KMS-11 (cell line): ENCODE measurements at regions not wholly inside any gene's neighbourhood (a gene's known extent, or its start where the extent isn't known, plus 50 kb on each side); places are given as distances from the start of the nearest gene placed in this dataset.

Experiments
- H2AFZ ChIP-seq: fragments of 200-600 bp; sonication (generic); 2 replicates; pipeline ENCODE4 v1.6.1; 2016; ENCODE audit warnings: antibody characterized with exemption, mixed run types, low read depth
- H3K27ac ChIP-seq: fragments of 200-600 bp; sonication (generic); 2 replicates; pipeline ENCODE4 v1.6.1; 2016; ENCODE audit warnings: mild to moderate bottlenecking, mixed run types
- H3K27me3 ChIP-seq: fragments of 200-600 bp; sonication (generic); 2 replicates; pipeline ENCODE4 v1.6.1; 2017; ENCODE audit warnings: mild to moderate bottlenecking, low read depth, mixed run types, moderate library complexity; ENCODE audit not compliant: insufficient read depth
- H3K36me3 ChIP-seq: fragments of 200-600 bp; sonication (generic); 2 replicates; pipeline ENCODE4 v1.6.1; 2017; ENCODE audit warnings: mild to moderate bottlenecking, mixed run types; ENCODE audit not compliant: insufficient read depth
- H3K4me1 ChIP-seq: fragments of 200-600 bp; sonication (generic); 2 replicates; pipeline ENCODE4 v1.6.1; 2016; ENCODE audit warnings: mild to moderate bottlenecking, low read depth, mixed run types; ENCODE audit not compliant: poor library complexity, severe bottlenecking
- H3K4me2 ChIP-seq: fragments of 200-600 bp; sonication (generic); 2 replicates; pipeline ENCODE4 v1.7.0; 2016; ENCODE audit warnings: mild to moderate bottlenecking, mixed run types
- H3K4me3 ChIP-seq: fragments of 200-600 bp; sonication (generic); IDR thresholded peaks from 2 replicates; pipeline ENCODE4 v1.6.1; 2017; ENCODE audit warnings: low read depth, low read length, mixed read lengths; ENCODE audit not compliant: insufficient read depth
- H3K79me2 ChIP-seq: fragments of 200-600 bp; sonication (generic); 2 replicates; pipeline ENCODE4 v1.6.1; 2016; ENCODE audit warnings: low read depth, mixed run types; ENCODE audit not compliant: insufficient read depth
- H3K9ac ChIP-seq: fragments of 200-600 bp; sonication (generic); 2 replicates; pipeline ENCODE4 v1.6.1; 2016; ENCODE audit warnings: mild to moderate bottlenecking, mixed run types
- H4K20me1 ChIP-seq: fragments of 200-600 bp; sonication (generic); 2 replicates; pipeline ENCODE4 v1.6.1; 2016; ENCODE audit warnings: mild to moderate bottlenecking, mixed run types; ENCODE audit not compliant: insufficient read depth
- TF ChIP-seq, protein P1 (sequence below): fragments of 200-600 bp; sonication (generic); conservative IDR thresholded peaks from 2 replicates; pipeline ENCODE4 v1.6.1; 2017; ENCODE audit warnings: low read depth, mild to moderate bottlenecking, antibody characterized with exemption, low read length, moderate library complexity, mixed read lengths

- Histone ChIP-seq H3K9ac (no peak overlapping the region), H3K4me2 (no peak overlapping the region), H4K20me1 (no peaks in the 10 kb centered on the region), H3K79me2 (no peaks in the 10 kb centered on the region), H3K27me3 (no peaks in the 10 kb centered on the region), H3K36me3 (no peaks in the 10 kb centered on the region), H2AFZ (no peak overlapping the region), H3K27ac (no peak overlapping the region), H3K4me3 (no peak overlapping the region), H3K4me1 (no peaks in the 10 kb centered on the region)
- TF ChIP-seq, protein P1, sequence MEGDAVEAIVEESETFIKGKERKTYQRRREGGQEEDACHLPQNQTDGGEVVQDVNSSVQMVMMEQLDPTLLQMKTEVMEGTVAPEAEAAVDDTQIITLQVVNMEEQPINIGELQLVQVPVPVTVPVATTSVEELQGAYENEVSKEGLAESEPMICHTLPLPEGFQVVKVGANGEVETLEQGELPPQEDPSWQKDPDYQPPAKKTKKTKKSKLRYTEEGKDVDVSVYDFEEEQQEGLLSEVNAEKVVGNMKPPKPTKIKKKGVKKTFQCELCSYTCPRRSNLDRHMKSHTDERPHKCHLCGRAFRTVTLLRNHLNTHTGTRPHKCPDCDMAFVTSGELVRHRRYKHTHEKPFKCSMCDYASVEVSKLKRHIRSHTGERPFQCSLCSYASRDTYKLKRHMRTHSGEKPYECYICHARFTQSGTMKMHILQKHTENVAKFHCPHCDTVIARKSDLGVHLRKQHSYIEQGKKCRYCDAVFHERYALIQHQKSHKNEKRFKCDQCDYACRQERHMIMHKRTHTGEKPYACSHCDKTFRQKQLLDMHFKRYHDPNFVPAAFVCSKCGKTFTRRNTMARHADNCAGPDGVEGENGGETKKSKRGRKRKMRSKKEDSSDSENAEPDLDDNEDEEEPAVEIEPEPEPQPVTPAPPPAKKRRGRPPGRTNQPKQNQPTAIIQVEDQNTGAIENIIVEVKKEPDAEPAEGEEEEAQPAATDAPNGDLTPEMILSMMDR = no peak
Observed at GRCh38 chr20:60501048-60501447, 542.8 kb downstream of the CDH26 start.

DNA sequence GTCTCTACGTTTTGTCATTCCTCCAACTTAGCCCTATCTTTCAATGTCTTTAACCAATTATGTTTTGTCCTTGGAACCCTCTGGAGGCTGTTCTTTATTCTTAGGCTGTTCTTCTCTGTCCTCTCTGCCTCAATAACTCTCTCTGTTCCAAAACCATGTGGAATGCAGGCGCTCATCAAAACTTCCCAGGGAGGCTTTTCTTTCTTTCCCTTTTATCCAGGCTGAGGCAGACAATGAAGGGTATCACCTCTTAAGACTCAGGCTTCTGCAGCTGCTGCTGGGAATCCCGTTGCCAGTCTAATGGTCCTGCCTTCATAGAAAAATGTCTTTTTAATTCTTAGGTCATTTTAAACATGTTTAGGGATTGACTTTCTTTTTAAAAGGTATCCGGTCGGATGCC lies 544.7 kb downstream of the CDH26 start:
- H3K79me2 ChIP-seq = no peaks in the 10 kb centered on the region
- TF ChIP-seq, protein P1 = no peak
- no peaks in the 10 kb centered on the region for H3K36me3 ChIP-seq
- H3K27me3 ChIP-seq = no peaks in the 10 kb centered on the region
- no peak overlapping the region for H3K27ac ChIP-seq
- H3K4me2 ChIP-seq = no peak overlapping the region
- no peaks in the 10 kb centered on the region for H3K4me1 ChIP-seq
- no peak overlapping the region for H3K4me3 ChIP-seq
- no peak overlapping the region for H3K9ac ChIP-seq
- no peak overlapping the region for H2AFZ ChIP-seq
- no peaks in the 10 kb centered on the region for H4K20me1 ChIP-seq

- Histone ChIP-seq H3K36me3 (no peaks in the 10 kb centered on the region), H3K9ac (no peak overlapping the region), H3K27ac (no peak overlapping the region), H3K79me2 (no peaks in the 10 kb centered on the region), H3K4me1 (no peaks in the 10 kb centered on the region), H3K4me3 (no peak overlapping the region), H2AFZ (no peak overlapping the region), H3K27me3 (no peaks in the 10 kb centered on the region), H4K20me1 (no peaks in the 10 kb centered on the region), H3K4me2 (no peak overlapping the region)
- TF ChIP-seq, protein P1 = no peak
Observed at GRCh38 chr20:60505423-60505822, 547.2 kb downstream of the CDH26 start.

DNA sequence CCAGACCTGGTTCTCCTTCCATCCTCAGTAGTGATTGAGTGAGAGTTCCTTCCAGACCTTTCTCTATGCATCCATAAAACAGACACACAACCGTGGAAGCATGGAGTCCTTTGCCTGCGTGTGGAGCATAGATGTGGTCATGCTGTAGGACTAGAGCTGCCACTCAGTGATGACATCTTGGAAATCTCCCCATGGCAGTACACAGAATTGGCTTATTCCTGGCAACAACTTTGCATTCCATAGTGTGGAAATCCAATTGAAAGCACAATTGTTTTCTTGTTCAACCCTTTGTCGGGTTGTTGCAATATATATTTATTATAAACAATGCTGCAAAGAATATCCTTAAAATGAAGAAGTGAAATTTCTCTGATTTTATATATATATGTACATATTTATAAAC lies 547.8 kb downstream of the CDH26 start:
- Histone ChIP-seq H2AFZ (no peak overlapping the region), H3K36me3 (no peaks in the 10 kb centered on the region), H4K20me1 (no peaks in the 10 kb centered on the region), H3K4me1 (no peaks in the 10 kb centered on the region), H3K9ac (no peak overlapping the region), H3K27me3 (no peaks in the 10 kb centered on the region), H3K4me3 (no peak overlapping the region), H3K27ac (no peak overlapping the region), H3K79me2 (no peaks in the 10 kb centered on the region), H3K4me2 (no peak overlapping the region)
- TF ChIP-seq, protein P1 = no peak
